ENCODE measurements at regions not wholly inside any gene's neighbourhood (a gene's known extent, or its start where the extent isn't known, plus 50 kb on each side); places are given as distances from the start of the nearest gene placed in this dataset.

DNA sequence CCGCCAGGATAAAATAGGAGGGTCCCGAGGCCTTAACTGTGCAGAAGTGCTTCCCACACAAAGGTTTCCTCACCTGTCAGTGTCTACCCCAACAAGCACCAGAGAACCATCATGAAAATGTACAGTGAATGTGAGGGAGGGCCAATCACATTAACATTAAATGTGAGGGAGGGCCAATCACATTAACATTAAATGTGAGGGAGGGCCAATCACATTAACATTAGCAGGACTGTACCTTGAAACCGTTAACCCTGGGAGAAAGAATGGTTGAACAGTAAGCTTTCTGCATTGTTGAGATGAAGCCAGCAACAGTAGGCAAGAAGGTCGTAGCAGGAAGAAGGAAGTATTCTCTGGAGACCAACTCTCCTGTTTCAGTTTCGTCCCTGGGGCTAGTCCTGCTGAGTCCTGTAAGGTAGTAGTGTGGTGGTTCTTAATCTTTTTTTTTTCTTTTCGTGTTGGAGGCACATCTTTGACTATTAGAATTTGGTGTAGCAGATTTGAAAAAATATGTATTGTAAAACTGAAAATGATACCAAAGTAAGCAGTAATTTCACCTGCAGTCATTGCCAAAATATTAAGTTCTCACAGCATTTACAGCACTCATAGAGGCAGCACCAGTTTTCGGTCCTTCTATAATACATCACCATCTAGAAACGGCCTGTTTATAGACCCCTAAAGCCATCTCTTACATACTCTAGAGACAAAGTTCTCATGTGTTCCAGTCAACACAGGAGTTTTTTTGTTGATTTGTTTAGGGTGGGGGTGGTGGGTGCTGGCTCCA, 98.6 kb upstream of the PPP2R5A start:
- TF ChIP-seq MXI1 (IDR thresholded peaks at IDR 0.05; ENCODE audit: borderline replicate concordance, low read depth, low read length) (no peak), POLR2A (IDR thresholded peaks at IDR 0.05; ENCODE audit: low read depth, low read length) (no peak), CEBPB (IDR thresholded peaks at IDR 0.05; ENCODE audit: low read depth, low read length) (no peak), SMC3 (IDR thresholded peaks at IDR 0.05; ENCODE audit: low read depth, low read length) (no peak), BHLHE40 (IDR thresholded peaks at IDR 0.05; ENCODE audit: low read depth, low read length) (no peak)
- TF ChIP-seq, protein P1, sequence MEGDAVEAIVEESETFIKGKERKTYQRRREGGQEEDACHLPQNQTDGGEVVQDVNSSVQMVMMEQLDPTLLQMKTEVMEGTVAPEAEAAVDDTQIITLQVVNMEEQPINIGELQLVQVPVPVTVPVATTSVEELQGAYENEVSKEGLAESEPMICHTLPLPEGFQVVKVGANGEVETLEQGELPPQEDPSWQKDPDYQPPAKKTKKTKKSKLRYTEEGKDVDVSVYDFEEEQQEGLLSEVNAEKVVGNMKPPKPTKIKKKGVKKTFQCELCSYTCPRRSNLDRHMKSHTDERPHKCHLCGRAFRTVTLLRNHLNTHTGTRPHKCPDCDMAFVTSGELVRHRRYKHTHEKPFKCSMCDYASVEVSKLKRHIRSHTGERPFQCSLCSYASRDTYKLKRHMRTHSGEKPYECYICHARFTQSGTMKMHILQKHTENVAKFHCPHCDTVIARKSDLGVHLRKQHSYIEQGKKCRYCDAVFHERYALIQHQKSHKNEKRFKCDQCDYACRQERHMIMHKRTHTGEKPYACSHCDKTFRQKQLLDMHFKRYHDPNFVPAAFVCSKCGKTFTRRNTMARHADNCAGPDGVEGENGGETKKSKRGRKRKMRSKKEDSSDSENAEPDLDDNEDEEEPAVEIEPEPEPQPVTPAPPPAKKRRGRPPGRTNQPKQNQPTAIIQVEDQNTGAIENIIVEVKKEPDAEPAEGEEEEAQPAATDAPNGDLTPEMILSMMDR (conservative IDR thresholded peaks at IDR 0.05; ENCODE audit: low read depth, low read length) = no peak
- TF ChIP-seq, protein P2, sequence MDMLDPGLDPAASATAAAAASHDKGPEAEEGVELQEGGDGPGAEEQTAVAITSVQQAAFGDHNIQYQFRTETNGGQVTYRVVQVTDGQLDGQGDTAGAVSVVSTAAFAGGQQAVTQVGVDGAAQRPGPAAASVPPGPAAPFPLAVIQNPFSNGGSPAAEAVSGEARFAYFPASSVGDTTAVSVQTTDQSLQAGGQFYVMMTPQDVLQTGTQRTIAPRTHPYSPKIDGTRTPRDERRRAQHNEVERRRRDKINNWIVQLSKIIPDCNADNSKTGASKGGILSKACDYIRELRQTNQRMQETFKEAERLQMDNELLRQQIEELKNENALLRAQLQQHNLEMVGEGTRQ (IDR thresholded peaks at IDR 0.05; ENCODE audit: low read depth, low read length) = no peak
- TF ChIP-seq, protein P3, sequence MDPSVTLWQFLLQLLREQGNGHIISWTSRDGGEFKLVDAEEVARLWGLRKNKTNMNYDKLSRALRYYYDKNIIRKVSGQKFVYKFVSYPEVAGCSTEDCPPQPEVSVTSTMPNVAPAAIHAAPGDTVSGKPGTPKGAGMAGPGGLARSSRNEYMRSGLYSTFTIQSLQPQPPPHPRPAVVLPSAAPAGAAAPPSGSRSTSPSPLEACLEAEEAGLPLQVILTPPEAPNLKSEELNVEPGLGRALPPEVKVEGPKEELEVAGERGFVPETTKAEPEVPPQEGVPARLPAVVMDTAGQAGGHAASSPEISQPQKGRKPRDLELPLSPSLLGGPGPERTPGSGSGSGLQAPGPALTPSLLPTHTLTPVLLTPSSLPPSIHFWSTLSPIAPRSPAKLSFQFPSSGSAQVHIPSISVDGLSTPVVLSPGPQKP (IDR thresholded peaks at IDR 0.05; ENCODE audit: borderline replicate concordance, low read depth, low read length) = no peak
